ENCODE measurements at regions not wholly inside any gene's neighbourhood (a gene's known extent, or its start where the extent isn't known, plus 50 kb on each side); places are given as distances from the start of the nearest gene placed in this dataset.

GRCh38 chr4:64883087-64883807 is 474.0 kb upstream of the TECRL start:
- no peak for DNase-seq (ENCODE audit: low spot score)
- no peak for TF ChIP-seq CTCF (IDR thresholded peaks at IDR 0.05; ENCODE audit: borderline replicate concordance, control extremely low read depth, extremely low read depth, insufficient read depth, missing control alignments)
- in situ Hi-C loops (cut with MboI; ENCODE audit: low sequenced_read_pairs, unreplicated experiment) = no loop called here

- in situ Hi-C loops (cut with MboI; ENCODE audit: low sequenced_read_pairs, unreplicated experiment) = no loop called here
- TF ChIP-seq CTCF (IDR thresholded peaks at IDR 0.05; ENCODE audit: borderline replicate concordance, control extremely low read depth, extremely low read depth, insufficient read depth, missing control alignments) = no peak
- no peak for DNase-seq (ENCODE audit: low spot score)
Observed at GRCh38 chr4:64882311-64883086, 473.2 kb upstream of the TECRL start.

GRCh38 chr4:64880557-64880956 is 471.3 kb upstream of the TECRL start:
- TF ChIP-seq CTCF (IDR thresholded peaks at IDR 0.05; ENCODE audit: borderline replicate concordance, control extremely low read depth, extremely low read depth, insufficient read depth, missing control alignments) = no peak
- no peak for DNase-seq (ENCODE audit: low spot score)
- in situ Hi-C loops (cut with MboI; ENCODE audit: low sequenced_read_pairs, unreplicated experiment) = no loop called here

- TF ChIP-seq CTCF (IDR thresholded peaks at IDR 0.05; ENCODE audit: borderline replicate concordance, control extremely low read depth, extremely low read depth, insufficient read depth, missing control alignments) = no peak
- DNase-seq (ENCODE audit: low spot score) = no peak
- in situ Hi-C loops (cut with MboI; ENCODE audit: low sequenced_read_pairs, unreplicated experiment) = no loop called here
Observed at GRCh38 chr4:64876021-64876420, 466.8 kb upstream of the TECRL start.

GRCh38 chr4:64870558-64870957 is 461.3 kb upstream of the TECRL start:
- no peak for TF ChIP-seq CTCF (IDR thresholded peaks at IDR 0.05; ENCODE audit: borderline replicate concordance, control extremely low read depth, extremely low read depth, insufficient read depth, missing control alignments)

GRCh38 chr4:64857815-64858214 is 448.6 kb upstream of the TECRL start:
- in situ Hi-C loops (cut with MboI; ENCODE audit: low sequenced_read_pairs, unreplicated experiment) = no loop called here
- no peak for DNase-seq (ENCODE audit: low spot score)
- no peak for TF ChIP-seq CTCF (IDR thresholded peaks at IDR 0.05; ENCODE audit: borderline replicate concordance, control extremely low read depth, extremely low read depth, insufficient read depth, missing control alignments)

More at GRCh38 chr4:64870558-64870957, 461.3 kb upstream of the TECRL start:
- in situ Hi-C loops (cut with MboI; ENCODE audit: low sequenced_read_pairs, unreplicated experiment) = no loop called here
- DNase-seq (ENCODE audit: low spot score) = no peak

Data from GM13976 (cell line).